ENCODE measurements at regions not wholly inside any gene's neighbourhood (a gene's known extent, or its start where the extent isn't known, plus 50 kb on each side); places are given as distances from the start of the nearest gene placed in this dataset.

DNA sequence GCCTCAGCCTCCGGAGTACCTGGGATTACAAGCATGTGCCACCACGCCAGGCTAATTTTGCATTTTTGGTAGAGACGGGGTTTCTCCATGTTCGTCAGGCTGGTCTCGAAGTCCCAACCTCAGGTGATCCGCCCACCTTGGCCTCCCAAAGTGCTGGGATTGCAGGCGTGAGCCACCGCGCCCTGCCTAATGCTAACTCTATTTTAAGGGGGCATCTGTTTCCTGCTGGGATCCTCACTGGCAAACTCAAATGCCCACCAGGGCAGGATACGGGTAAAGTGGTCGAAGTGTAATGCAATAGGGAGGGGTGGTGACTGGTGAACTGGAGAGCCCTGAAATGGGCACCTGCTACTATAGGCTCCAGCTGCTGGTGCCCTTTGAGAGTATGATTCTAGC, 131.9 kb upstream of the ZNF217 start:
- Histone ChIP-seq H3K27me3 (ENCODE audit: control insufficient read depth in 4 of 4, insufficient read depth in 4 of 4, low read length in 3 of 4) (no peaks in the 10 kb centered on the region), H3K4me3 (ENCODE audit: low read depth in 1 of 3, low read length in 3 of 3) (no peak overlapping the region), H3K9me3 (ENCODE audit: control insufficient read depth in 4 of 4, low read length in 3 of 4) (no peaks in the 10 kb centered on the region), H3K36me3 (ENCODE audit: control insufficient read depth in 4 of 4, insufficient read depth in 3 of 4, low read depth in 1 of 4, low read length in 3 of 4) (no peaks in the 10 kb centered on the region), H3K9ac (ENCODE audit: low read depth in 1 of 2, low read length in 2 of 2) (no peak overlapping the region), H3K27ac (ENCODE audit: low read depth in 1 of 2, low read length in 2 of 2) (no peak overlapping the region), H3K4me1 (ENCODE audit: control insufficient read depth in 4 of 4, insufficient read depth in 4 of 4, low read length in 3 of 4) (no peaks in the 10 kb centered on the region)
- no peak for DNase-seq (ENCODE audit: low spot score)
- TF ChIP-seq FOXA2 (IDR thresholded peaks at IDR 0.05) (no peak), NR2F2 (IDR thresholded peaks at IDR 0.05) (no peak), HNF4A (conservative IDR thresholded peaks at IDR 0.05) (no peak), SP1 (IDR thresholded peaks at IDR 0.05) (no peak), TAF1 (conservative IDR thresholded peaks at IDR 0.05) (no peak), EGR1 (IDR thresholded peaks at IDR 0.05; ENCODE audit: low read depth in 2 of 2) (no peak), RAD21 (IDR thresholded peaks at IDR 0.05) (no peak), RXRA (IDR thresholded peaks at IDR 0.05) (no peak), FOXA1 (IDR thresholded peaks at IDR 0.05) (no peak), HNF4G (IDR thresholded peaks at IDR 0.05) (no peak), GABPA (IDR thresholded peaks at IDR 0.05 in 1 of 2, conservative IDR thresholded peaks at IDR 0.05 in 1 of 2) (no peak)
- TF ChIP-seq, protein P1, sequence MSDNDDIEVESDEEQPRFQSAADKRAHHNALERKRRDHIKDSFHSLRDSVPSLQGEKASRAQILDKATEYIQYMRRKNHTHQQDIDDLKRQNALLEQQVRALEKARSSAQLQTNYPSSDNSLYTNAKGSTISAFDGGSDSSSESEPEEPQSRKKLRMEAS (IDR thresholded peaks at IDR 0.05), result no peak
- TF ChIP-seq, protein P2, sequence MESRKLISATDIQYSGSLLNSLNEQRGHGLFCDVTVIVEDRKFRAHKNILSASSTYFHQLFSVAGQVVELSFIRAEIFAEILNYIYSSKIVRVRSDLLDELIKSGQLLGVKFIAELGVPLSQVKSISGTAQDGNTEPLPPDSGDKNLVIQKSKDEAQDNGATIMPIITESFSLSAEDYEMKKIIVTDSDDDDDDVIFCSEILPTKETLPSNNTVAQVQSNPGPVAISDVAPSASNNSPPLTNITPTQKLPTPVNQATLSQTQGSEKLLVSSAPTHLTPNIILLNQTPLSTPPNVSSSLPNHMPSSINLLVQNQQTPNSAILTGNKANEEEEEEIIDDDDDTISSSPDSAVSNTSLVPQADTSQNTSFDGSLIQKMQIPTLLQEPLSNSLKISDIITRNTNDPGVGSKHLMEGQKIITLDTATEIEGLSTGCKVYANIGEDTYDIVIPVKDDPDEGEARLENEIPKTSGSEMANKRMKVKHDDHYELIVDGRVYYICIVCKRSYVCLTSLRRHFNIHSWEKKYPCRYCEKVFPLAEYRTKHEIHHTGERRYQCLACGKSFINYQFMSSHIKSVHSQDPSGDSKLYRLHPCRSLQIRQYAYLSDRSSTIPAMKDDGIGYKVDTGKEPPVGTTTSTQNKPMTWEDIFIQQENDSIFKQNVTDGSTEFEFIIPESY (IDR thresholded peaks at IDR 0.05), result no peak
- TF ChIP-seq, protein P3, sequence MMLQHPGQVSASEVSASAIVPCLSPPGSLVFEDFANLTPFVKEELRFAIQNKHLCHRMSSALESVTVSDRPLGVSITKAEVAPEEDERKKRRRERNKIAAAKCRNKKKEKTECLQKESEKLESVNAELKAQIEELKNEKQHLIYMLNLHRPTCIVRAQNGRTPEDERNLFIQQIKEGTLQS (IDR thresholded peaks at IDR 0.05), result no peak
- TF ChIP-seq, protein P4, sequence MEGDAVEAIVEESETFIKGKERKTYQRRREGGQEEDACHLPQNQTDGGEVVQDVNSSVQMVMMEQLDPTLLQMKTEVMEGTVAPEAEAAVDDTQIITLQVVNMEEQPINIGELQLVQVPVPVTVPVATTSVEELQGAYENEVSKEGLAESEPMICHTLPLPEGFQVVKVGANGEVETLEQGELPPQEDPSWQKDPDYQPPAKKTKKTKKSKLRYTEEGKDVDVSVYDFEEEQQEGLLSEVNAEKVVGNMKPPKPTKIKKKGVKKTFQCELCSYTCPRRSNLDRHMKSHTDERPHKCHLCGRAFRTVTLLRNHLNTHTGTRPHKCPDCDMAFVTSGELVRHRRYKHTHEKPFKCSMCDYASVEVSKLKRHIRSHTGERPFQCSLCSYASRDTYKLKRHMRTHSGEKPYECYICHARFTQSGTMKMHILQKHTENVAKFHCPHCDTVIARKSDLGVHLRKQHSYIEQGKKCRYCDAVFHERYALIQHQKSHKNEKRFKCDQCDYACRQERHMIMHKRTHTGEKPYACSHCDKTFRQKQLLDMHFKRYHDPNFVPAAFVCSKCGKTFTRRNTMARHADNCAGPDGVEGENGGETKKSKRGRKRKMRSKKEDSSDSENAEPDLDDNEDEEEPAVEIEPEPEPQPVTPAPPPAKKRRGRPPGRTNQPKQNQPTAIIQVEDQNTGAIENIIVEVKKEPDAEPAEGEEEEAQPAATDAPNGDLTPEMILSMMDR (IDR thresholded peaks at IDR 0.05; ENCODE audit: low read depth, low read length, missing input control), result no peak
- TF ChIP-seq, protein P5, sequence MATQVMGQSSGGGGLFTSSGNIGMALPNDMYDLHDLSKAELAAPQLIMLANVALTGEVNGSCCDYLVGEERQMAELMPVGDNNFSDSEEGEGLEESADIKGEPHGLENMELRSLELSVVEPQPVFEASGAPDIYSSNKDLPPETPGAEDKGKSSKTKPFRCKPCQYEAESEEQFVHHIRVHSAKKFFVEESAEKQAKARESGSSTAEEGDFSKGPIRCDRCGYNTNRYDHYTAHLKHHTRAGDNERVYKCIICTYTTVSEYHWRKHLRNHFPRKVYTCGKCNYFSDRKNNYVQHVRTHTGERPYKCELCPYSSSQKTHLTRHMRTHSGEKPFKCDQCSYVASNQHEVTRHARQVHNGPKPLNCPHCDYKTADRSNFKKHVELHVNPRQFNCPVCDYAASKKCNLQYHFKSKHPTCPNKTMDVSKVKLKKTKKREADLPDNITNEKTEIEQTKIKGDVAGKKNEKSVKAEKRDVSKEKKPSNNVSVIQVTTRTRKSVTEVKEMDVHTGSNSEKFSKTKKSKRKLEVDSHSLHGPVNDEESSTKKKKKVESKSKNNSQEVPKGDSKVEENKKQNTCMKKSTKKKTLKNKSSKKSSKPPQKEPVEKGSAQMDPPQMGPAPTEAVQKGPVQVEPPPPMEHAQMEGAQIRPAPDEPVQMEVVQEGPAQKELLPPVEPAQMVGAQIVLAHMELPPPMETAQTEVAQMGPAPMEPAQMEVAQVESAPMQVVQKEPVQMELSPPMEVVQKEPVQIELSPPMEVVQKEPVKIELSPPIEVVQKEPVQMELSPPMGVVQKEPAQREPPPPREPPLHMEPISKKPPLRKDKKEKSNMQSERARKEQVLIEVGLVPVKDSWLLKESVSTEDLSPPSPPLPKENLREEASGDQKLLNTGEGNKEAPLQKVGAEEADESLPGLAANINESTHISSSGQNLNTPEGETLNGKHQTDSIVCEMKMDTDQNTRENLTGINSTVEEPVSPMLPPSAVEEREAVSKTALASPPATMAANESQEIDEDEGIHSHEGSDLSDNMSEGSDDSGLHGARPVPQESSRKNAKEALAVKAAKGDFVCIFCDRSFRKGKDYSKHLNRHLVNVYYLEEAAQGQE (IDR thresholded peaks at IDR 0.05), result no peak
- WGBS, result 93% methylated on average over 11 of the region's 11 CpGs

DNA sequence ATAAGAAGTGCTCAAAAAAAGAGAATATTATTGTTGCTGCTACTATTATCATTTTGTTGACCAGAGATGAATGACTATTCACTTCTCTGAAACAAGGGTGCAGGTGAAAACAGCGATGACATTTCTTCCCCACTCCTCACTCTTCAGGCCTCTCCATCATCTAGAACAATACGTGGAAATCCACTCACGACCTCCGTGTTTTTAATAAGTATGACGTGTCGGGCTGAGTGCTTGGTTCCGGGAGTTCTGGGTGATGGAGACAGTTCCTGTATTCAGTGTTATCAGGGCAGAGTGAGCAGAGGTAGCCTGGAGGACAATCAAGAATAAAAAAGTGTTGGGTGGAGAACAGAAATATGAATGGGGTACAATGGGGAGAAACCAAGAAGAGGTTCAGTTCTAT, 130.0 kb upstream of the ZNF217 start:
- Histone ChIP-seq H3K9me3 (ENCODE audit: control insufficient read depth in 4 of 4, low read length in 3 of 4) (no peaks in the 10 kb centered on the region), H3K4me1 (ENCODE audit: control insufficient read depth in 4 of 4, insufficient read depth in 4 of 4, low read length in 3 of 4) (no peaks in the 10 kb centered on the region), H3K27ac (ENCODE audit: low read depth in 1 of 2, low read length in 2 of 2) (no peak overlapping the region), H3K4me3 (ENCODE audit: low read depth in 1 of 3, low read length in 3 of 3) (no peak overlapping the region), H3K9ac (ENCODE audit: low read depth in 1 of 2, low read length in 2 of 2) (no peak overlapping the region), H3K27me3 (ENCODE audit: control insufficient read depth in 4 of 4, insufficient read depth in 4 of 4, low read length in 3 of 4) (no peaks in the 10 kb centered on the region), H3K36me3 (ENCODE audit: control insufficient read depth in 4 of 4, insufficient read depth in 3 of 4, low read depth in 1 of 4, low read length in 3 of 4) (no peaks in the 10 kb centered on the region)
- 84% methylated on average over 7 of the region's 7 CpGs for whole genome bisulfite sequencing
- DNase-seq (ENCODE audit: low spot score), result no peak
- TF ChIP-seq, protein P2 (IDR thresholded peaks at IDR 0.05), result no peak
- TF ChIP-seq SP1 (IDR thresholded peaks at IDR 0.05) (no peak), NR2F2 (IDR thresholded peaks at IDR 0.05) (no peak), RAD21 (IDR thresholded peaks at IDR 0.05) (no peak), EGR1 (IDR thresholded peaks at IDR 0.05; ENCODE audit: low read depth in 2 of 2) (no peak), HNF4G (IDR thresholded peaks at IDR 0.05) (no peak), HNF4A (conservative IDR thresholded peaks at IDR 0.05) (no peak), GABPA (IDR thresholded peaks at IDR 0.05 in 1 of 2, conservative IDR thresholded peaks at IDR 0.05 in 1 of 2) (no peak)
- TF ChIP-seq, protein P5 (IDR thresholded peaks at IDR 0.05), result no peak
- TF ChIP-seq, protein P1 (IDR thresholded peaks at IDR 0.05), result no peak

Measured in liver (tissue), 8 donors.